ENCODE measurements at regions not wholly inside any gene's neighbourhood (a gene's known extent, or its start where the extent isn't known, plus 50 kb on each side); places are given as distances from the start of the nearest gene placed in this dataset.

GRCh38 chr5:62042007-62042406 lies 264.0 kb upstream of the KIF2A start:
- no peak for DNase-seq (ENCODE audit: extremely low spot score)
- ChIA-PET POLR2A (no interaction called here), CTCF (interaction anchor here (1.6 kb wide), 1 partner anchor 125 kb away, joined by 4 read pairs; no protein-coding TSS in a partner anchor)
- TF ChIP-seq, protein P1, sequence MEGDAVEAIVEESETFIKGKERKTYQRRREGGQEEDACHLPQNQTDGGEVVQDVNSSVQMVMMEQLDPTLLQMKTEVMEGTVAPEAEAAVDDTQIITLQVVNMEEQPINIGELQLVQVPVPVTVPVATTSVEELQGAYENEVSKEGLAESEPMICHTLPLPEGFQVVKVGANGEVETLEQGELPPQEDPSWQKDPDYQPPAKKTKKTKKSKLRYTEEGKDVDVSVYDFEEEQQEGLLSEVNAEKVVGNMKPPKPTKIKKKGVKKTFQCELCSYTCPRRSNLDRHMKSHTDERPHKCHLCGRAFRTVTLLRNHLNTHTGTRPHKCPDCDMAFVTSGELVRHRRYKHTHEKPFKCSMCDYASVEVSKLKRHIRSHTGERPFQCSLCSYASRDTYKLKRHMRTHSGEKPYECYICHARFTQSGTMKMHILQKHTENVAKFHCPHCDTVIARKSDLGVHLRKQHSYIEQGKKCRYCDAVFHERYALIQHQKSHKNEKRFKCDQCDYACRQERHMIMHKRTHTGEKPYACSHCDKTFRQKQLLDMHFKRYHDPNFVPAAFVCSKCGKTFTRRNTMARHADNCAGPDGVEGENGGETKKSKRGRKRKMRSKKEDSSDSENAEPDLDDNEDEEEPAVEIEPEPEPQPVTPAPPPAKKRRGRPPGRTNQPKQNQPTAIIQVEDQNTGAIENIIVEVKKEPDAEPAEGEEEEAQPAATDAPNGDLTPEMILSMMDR (IDR thresholded peaks at IDR 0.05; ENCODE audit: control extremely low read depth, extremely low read depth, low read depth, missing control alignments) = no peak

GRCh38 chr5:62043289-62044280 lies 262.4 kb upstream of the KIF2A start:
- CTCF ChIA-PET = interaction anchor here (0.7 to 1.2 kb wide), 2 partner anchors 8 to 11 kb away, joined by 3 read pairs; no protein-coding TSS in a partner anchor
- TF ChIP-seq, protein P1 (IDR thresholded peaks at IDR 0.05; ENCODE audit: control extremely low read depth, extremely low read depth, low read depth, missing control alignments) = no peak
- POLR2A ChIA-PET = no interaction called here
- no peak for DNase-seq (ENCODE audit: extremely low spot score)

DNA sequence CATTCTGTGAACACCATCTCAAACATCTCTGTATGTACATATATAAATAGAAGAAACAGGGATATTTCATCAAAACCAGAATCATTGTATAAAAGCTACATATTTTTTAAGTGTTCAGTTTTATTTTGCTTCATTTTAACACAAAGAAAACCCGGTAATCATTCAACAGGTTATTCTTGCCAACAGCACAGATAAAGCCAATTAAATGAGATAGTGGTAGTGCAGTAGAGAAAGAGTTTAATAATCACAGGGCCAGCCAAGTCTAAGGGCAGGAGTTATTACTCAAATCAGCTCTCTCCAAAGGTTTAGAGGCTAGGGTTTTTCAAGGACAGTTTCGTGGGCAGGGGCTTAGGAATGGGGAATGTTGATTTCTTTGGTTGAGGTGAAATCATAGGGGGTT lies 261.0 kb upstream of the KIF2A start:
- TF ChIP-seq, protein P1 (IDR thresholded peaks at IDR 0.05; ENCODE audit: control extremely low read depth, extremely low read depth, low read depth, missing control alignments) = no peak
- POLR2A ChIA-PET = no interaction called here
- CTCF ChIA-PET = interaction anchor here (1.5 kb wide), 1 partner anchor 11 kb away, joined by 5 read pairs; no protein-coding TSS in a partner anchor
- no peak for DNase-seq (ENCODE audit: extremely low spot score)

GRCh38 chr5:62046191-62046590 lies 259.8 kb upstream of the KIF2A start:
- DNase-seq (ENCODE audit: extremely low spot score) = no peak
- CTCF ChIA-PET = interaction anchor here (1.4 kb wide), 1 partner anchor 10 kb away, joined by 3 read pairs; no protein-coding TSS in a partner anchor
- TF ChIP-seq, protein P1 (IDR thresholded peaks at IDR 0.05; ENCODE audit: control extremely low read depth, extremely low read depth, low read depth, missing control alignments) = no peak
- POLR2A ChIA-PET = no interaction called here

DNA sequence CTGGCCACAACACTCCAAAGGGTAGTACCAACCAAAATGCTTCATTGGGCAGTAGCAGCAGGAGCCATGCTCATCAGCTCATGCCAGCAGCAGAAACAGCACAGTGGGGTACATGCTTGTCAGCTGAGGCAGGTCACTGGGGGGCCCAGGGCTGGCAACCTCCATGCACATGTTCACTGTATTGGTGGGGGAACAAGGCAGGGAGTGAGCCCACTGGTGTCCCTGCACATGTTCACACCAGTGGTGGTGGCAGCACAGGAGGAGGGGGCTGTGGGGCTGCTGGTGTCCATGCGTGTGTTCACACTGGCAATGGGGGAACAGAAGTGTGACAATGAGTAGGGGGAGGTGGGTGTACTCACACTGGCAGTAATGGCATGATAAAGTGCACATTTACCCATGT lies 254.3 kb upstream of the KIF2A start:
- POLR2A ChIA-PET = no interaction called here
- TF ChIP-seq, protein P1 (IDR thresholded peaks at IDR 0.05; ENCODE audit: control extremely low read depth, extremely low read depth, low read depth, missing control alignments) = no peak
- DNase-seq (ENCODE audit: extremely low spot score) = no peak
- CTCF ChIA-PET = interaction anchor here (0.9 kb wide), 1 partner anchor 8 kb away, joined by 3 read pairs; no protein-coding TSS in a partner anchor

DNA sequence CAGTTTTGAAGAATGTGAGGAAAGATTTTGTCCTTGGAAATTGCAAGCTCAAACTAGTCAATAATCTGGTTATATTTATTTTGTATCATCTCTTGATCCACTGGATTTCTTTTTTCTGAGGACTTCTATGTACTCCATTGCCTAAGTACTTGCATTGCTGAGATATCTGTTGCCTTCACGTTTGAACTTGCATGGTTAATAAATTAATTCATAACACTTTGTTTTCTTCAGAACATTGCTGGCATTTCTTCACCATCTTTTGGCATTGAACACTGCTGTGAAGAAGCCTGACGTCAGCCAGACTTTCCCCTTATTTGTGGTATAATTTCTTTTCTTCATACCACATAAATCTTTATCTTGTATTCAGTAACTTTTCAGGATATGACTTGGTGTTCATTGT lies 246.0 kb upstream of the KIF2A start:
- CTCF ChIA-PET = no interaction called here
- POLR2A ChIA-PET = no interaction called here

More for the DNA sequence above, 246.0 kb upstream of the KIF2A start:
- DNase-seq (ENCODE audit: extremely low spot score) = no peak
- TF ChIP-seq, protein P1 (IDR thresholded peaks at IDR 0.05; ENCODE audit: control extremely low read depth, extremely low read depth, low read depth, missing control alignments) = no peak

Measured in GM10248 (cell line).